AG09319 (cell line): ENCODE measurements at regions not wholly inside any gene's neighbourhood (a gene's known extent, or its start where the extent isn't known, plus 50 kb on each side); places are given as distances from the start of the nearest gene placed in this dataset.

Experiments used
- DNase-seq: peaks from one replicate; pipeline ENCODE4 v3.0.0-alpha.2; 2010; ENCODE audit warnings: low read depth; ENCODE audit errors: extremely low read depth
- CTCF ChIP-seq: IDR thresholded peaks from 2 replicates; pipeline ENCODE4 v1.5.1; 2011; ENCODE audit warnings: low read depth, mild to moderate bottlenecking, inconsistent platforms, low read length, moderate library complexity

GRCh38 chr2:167675906-167676305 lies 571.5 kb downstream of the STK39 start:
- no peak for DNase-seq
- no peak for TF ChIP-seq CTCF

- DNase-seq: no peak
- no peak for TF ChIP-seq CTCF
Measured at GRCh38 chr2:167670588-167670987, 576.8 kb downstream of the STK39 start.

- no peak for DNase-seq
- no peak for TF ChIP-seq CTCF
Measured at GRCh38 chr2:167653131-167653530, 594.3 kb downstream of the STK39 start.

GRCh38 chr2:167652401-167652800 lies 595.0 kb downstream of the STK39 start:
- DNase-seq: no peak
- TF ChIP-seq CTCF: no peak

- no peak for TF ChIP-seq CTCF
- no peak for DNase-seq
Measured at GRCh38 chr2:167651406-167652151, 595.8 kb downstream of the STK39 start.

- TF ChIP-seq CTCF: no peak
- DNase-seq: no peak
Measured at GRCh38 chr2:167646557-167646956, 600.8 kb downstream of the STK39 start.

GRCh38 chr2:167640096-167640495 lies 607.3 kb downstream of the STK39 start:
- no peak for TF ChIP-seq CTCF
- DNase-seq: no peak
